ENCODE measurements at regions not wholly inside any gene's neighbourhood (a gene's known extent, or its start where the extent isn't known, plus 50 kb on each side); places are given as distances from the start of the nearest gene placed in this dataset.

DNA sequence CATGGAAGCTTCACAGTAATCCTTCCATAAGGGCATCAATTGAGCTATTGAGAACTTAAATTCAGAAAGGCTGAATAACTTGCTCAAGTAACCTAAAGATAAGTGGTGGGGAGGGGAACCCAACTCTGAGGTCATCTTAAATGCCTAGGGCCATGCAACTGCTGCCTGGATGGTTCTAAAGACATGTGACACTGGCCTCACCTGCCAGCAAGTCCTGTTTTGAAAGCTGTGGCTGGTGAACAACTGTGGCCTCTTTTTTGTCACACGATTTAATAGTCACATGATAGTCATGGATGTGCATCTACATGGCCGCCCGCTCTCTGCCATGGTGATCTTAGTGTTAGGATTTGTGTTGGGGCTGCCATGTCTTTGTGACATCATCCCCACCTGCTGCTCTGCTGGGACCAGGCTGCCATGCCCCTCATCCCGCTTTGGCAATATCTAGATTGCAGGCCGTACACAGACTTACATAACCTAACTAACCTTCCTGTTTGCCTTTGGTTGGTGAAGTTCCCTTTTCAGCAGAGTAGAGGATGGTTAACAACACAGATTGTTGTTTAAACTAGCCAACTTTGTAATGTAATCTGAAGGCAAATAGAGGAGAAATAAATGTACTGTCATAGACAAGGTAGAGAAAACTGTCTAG is 177.9 kb upstream of the SH3BP4 start:
- no peaks in the 10 kb centered on the region for H3K27me3 ChIP-seq (replicated peaks; ENCODE audit: insufficient read depth)
- TF ChIP-seq POLR2A (IDR thresholded peaks at IDR 0.05) (no peak), POLR2AphosphoS5 (IDR thresholded peaks at IDR 0.05) (no peak)
- TF ChIP-seq, protein P1, sequence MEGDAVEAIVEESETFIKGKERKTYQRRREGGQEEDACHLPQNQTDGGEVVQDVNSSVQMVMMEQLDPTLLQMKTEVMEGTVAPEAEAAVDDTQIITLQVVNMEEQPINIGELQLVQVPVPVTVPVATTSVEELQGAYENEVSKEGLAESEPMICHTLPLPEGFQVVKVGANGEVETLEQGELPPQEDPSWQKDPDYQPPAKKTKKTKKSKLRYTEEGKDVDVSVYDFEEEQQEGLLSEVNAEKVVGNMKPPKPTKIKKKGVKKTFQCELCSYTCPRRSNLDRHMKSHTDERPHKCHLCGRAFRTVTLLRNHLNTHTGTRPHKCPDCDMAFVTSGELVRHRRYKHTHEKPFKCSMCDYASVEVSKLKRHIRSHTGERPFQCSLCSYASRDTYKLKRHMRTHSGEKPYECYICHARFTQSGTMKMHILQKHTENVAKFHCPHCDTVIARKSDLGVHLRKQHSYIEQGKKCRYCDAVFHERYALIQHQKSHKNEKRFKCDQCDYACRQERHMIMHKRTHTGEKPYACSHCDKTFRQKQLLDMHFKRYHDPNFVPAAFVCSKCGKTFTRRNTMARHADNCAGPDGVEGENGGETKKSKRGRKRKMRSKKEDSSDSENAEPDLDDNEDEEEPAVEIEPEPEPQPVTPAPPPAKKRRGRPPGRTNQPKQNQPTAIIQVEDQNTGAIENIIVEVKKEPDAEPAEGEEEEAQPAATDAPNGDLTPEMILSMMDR (IDR thresholded peaks at IDR 0.05): no peak
- no peaks in the 10 kb centered on the region for H3K9me3 ChIP-seq
- DNase-seq (ENCODE audit: low spot score): no peak
- intact Hi-C loops (cut with DNase I): no loop called here
- WGBS: 69% methylated on average over 5 of the region's 5 CpGs
- H3K4me3 ChIP-seq: no peak overlapping the region
- no peaks in the 10 kb centered on the region for H3K4me1 ChIP-seq (replicated peaks)
- no peaks in the 10 kb centered on the region for H3K36me3 ChIP-seq
- H3K27ac ChIP-seq: no peak overlapping the region

DNA sequence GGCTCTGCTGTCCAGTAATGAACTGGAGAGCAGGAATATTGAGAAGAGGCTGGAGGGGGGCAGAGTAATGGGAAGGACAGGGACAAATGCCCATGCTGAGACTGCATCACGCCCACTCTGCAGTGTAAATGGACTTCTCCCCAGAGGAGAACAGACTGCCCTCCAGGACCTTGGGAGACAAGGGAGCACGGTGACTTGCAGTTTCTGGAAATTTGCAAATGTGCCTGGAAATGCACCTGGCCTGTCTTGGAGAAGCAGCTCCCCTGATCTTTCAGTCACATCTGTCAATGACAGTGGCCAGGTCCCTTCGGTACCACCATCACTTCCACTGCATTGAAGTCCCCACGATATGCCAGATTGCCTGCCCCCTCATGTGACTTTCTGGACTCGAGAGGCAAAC is 178.7 kb upstream of the SH3BP4 start:
- Histone ChIP-seq H3K4me3 (no peak overlapping the region), H3K36me3 (no peaks in the 10 kb centered on the region), H3K27ac (no peak overlapping the region), H3K9me3 (no peaks in the 10 kb centered on the region), H3K27me3 (replicated peaks; ENCODE audit: insufficient read depth) (no peaks in the 10 kb centered on the region), H3K4me1 (replicated peaks) (no peaks in the 10 kb centered on the region)
- no peak for DNase-seq (ENCODE audit: low spot score)
- TF ChIP-seq POLR2AphosphoS5 (IDR thresholded peaks at IDR 0.05) (no peak), POLR2A (IDR thresholded peaks at IDR 0.05) (no peak)
- TF ChIP-seq, protein P1 (IDR thresholded peaks at IDR 0.05): no peak
- 98% methylated on average over 5 of the region's 5 CpGs for WGBS
- intact Hi-C loops (cut with DNase I): no loop called here

DNA sequence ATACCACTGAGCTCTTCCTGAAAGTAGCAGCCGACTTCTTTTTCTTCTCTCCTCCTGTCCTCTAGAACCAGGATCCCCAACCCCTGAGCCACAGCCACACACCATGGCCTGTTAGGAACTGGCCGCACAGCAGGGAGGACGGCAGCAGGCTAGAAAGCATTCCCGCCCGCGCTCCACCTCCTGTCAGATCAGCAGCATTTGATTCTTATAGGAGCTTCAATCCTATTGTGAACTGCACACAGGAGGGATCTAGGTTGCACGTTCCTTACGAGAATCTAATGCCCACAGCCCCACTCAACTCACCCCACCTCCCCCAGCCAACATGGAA is 179.1 kb upstream of the SH3BP4 start:
- Histone ChIP-seq H3K4me3 (no peak overlapping the region), H3K27me3 (replicated peaks; ENCODE audit: insufficient read depth) (no peaks in the 10 kb centered on the region), H3K36me3 (no peaks in the 10 kb centered on the region), H3K27ac (no peak overlapping the region), H3K9me3 (no peaks in the 10 kb centered on the region), H3K4me1 (replicated peaks) (no peaks in the 10 kb centered on the region)
- intact Hi-C loops (cut with DNase I): no loop called here
- DNase-seq (ENCODE audit: low spot score): no peak
- 92% methylated on average over 8 of the region's 8 CpGs for WGBS
- TF ChIP-seq POLR2A (IDR thresholded peaks at IDR 0.05): no peak
- no peak for TF ChIP-seq POLR2AphosphoS5 (IDR thresholded peaks at IDR 0.05)
- TF ChIP-seq, protein P1 (IDR thresholded peaks at IDR 0.05): no peak

DNA sequence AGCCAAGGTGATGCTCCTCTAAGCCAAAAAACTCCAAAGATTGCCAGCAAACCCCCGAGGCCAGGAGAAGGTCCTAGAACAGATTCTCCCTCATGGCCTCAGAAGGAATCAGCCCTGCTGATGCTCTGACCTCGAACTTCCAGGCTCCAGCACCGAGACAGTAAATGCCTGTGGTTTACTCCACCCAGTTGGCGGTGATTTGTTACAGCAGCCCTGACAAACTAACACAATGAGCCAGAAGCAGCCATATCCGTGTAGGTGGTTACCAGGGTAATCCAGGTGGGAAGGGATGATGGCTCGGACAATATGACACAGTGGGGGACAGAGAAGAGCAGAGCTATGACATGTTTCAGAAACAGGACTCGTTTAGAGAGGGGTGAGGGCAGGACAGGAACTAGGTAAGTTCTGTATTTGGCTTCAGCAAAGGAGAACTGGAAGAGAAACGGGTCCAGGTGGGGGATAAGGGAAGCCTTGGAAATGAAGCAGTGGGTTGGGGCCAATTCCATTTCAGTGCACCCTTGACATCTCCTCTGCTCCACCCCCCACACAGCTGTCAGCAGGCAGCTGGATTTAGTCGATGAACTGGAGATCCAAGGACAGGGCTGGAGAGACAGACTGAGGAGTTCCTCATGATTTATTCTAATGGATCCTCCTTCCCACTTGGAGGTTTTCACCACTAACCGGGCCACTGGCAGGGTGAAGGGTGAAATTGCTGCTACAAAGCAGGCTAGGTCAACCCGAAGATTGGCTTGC is 179.7 kb upstream of the SH3BP4 start:
- Histone ChIP-seq H3K36me3 (no peaks in the 10 kb centered on the region), H3K4me3 (no peak overlapping the region), H3K4me1 (replicated peaks) (no peaks in the 10 kb centered on the region), H3K9me3 (no peaks in the 10 kb centered on the region), H3K27ac (no peak overlapping the region), H3K27me3 (replicated peaks; ENCODE audit: insufficient read depth) (no peaks in the 10 kb centered on the region)
- DNase-seq (ENCODE audit: low spot score): no peak
- 49% methylated on average over 11 of the region's 11 CpGs for WGBS
- intact Hi-C loops (cut with DNase I): no loop called here
- TF ChIP-seq POLR2A (IDR thresholded peaks at IDR 0.05) (no peak), POLR2AphosphoS5 (IDR thresholded peaks at IDR 0.05) (no peak)
- TF ChIP-seq, protein P1 (IDR thresholded peaks at IDR 0.05): no peak

DNA sequence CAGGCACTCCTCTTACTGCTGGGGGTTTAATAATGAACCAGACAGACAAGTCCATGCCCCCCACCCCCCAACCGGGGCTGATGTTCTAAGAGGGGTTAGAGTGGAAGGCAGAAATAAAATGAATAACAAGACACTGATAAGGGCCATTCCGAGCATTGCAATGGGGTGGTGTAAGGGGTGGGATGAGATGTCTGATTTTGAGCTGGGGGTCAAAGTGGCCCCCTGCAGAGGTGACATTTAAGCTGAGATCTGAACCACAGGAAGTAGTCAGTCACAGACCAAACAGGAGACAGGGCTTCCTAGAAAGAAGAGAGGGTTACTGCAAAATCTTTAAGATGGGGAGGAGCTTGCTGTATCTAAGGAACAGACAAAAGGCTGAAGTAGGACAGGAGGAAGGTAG is 180.6 kb upstream of the SH3BP4 start:
- Histone ChIP-seq H3K36me3 (no peaks in the 10 kb centered on the region), H3K27me3 (replicated peaks; ENCODE audit: insufficient read depth) (no peaks in the 10 kb centered on the region), H3K4me1 (replicated peaks) (no peaks in the 10 kb centered on the region), H3K4me3 (no peak overlapping the region), H3K9me3 (no peaks in the 10 kb centered on the region), H3K27ac (no peak overlapping the region)
- WGBS: 85% methylated on average over 2 of the region's 2 CpGs
- no peak for DNase-seq (ENCODE audit: low spot score)
- TF ChIP-seq POLR2A (IDR thresholded peaks at IDR 0.05) (no peak), POLR2AphosphoS5 (IDR thresholded peaks at IDR 0.05) (no peak)
- TF ChIP-seq, protein P1 (IDR thresholded peaks at IDR 0.05): no peak
- intact Hi-C loops (cut with DNase I): no loop called here
